GM21360 (cell line): ENCODE measurements at regions not wholly inside any gene's neighbourhood (a gene's known extent, or its start where the extent isn't known, plus 50 kb on each side); places are given as distances from the start of the nearest gene placed in this dataset.

Source experiments
- ATAC-seq: cut with Tn5 transposase; IDR thresholded peaks from one replicate; pipeline ENCODE4 v1.9.1; 2021; ENCODE audit warnings: mild to moderate bottlenecking, moderate library complexity; ENCODE audit not compliant: unreplicated experiment

- ATAC-seq = no peak
Observed at GRCh38 chr13:31081316-31081715, 80.4 kb downstream of the HSPH1 start.

GRCh38 chr13:31074756-31075155, 86.9 kb downstream of the HSPH1 start:
- ATAC-seq = no peak

- ATAC-seq = peak; percentile 95
Observed at GRCh38 chr13:31073859-31074718, 87.6 kb downstream of the HSPH1 start.

- ATAC-seq = no peak
Observed at GRCh38 chr13:31072041-31072440, 89.7 kb downstream of the HSPH1 start.

- no peak for ATAC-seq
Observed at GRCh38 chr13:31069808-31070534, 91.7 kb downstream of the HSPH1 start.

GRCh38 chr13:31068119-31068423, 93.6 kb downstream of the HSPH1 start:
- ATAC-seq = no peak

- no peak for ATAC-seq
Observed at GRCh38 chr13:31067416-31068118, 94.1 kb downstream of the HSPH1 start.

GRCh38 chr13:31064636-31065035, 97.1 kb downstream of the HSPH1 start:
- ATAC-seq = no peak

GRCh38 chr13:31063772-31064171, 97.9 kb downstream of the HSPH1 start:
- ATAC-seq = no peak

GRCh38 chr13:31060655-31061054, 101.0 kb downstream of the HSPH1 start:
- no peak for ATAC-seq

GRCh38 chr13:31060220-31060619, 101.5 kb downstream of the HSPH1 start:
- ATAC-seq = no peak

GRCh38 chr13:31057403-31058033, 104.2 kb downstream of the HSPH1 start:
- ATAC-seq = no peak

- no peak for ATAC-seq
Observed at GRCh38 chr13:31056644-31057271, 104.9 kb downstream of the HSPH1 start.

- ATAC-seq = no peak
Observed at GRCh38 chr13:31055589-31055988, 106.1 kb downstream of the HSPH1 start.

GRCh38 chr13:31054632-31055031, 107.1 kb downstream of the HSPH1 start:
- ATAC-seq = no peak

GRCh38 chr13:31053896-31054295, 107.8 kb downstream of the HSPH1 start:
- no peak for ATAC-seq

GRCh38 chr13:31053091-31053490, 108.6 kb downstream of the HSPH1 start:
- no peak for ATAC-seq

- ATAC-seq = no peak
Observed at GRCh38 chr13:31052478-31052877, 109.2 kb downstream of the HSPH1 start.

- ATAC-seq = no peak
Observed at GRCh38 chr13:31051999-31052398, 109.7 kb downstream of the HSPH1 start.

GRCh38 chr13:31050486-31051400, 111.0 kb downstream of the HSPH1 start:
- ATAC-seq = no peak
